HG02610 (cell line): ENCODE measurements at regions not wholly inside any gene's neighbourhood (a gene's known extent, or its start where the extent isn't known, plus 50 kb on each side); places are given as distances from the start of the nearest gene placed in this dataset.

Experiments
- ATAC-seq: cut with Tn5 transposase; IDR thresholded peaks from one replicate; pipeline ENCODE4 v1.9.1; 2021; ENCODE audit warnings: mild to moderate bottlenecking, moderate library complexity; ENCODE audit not compliant: unreplicated experiment

- ATAC-seq: no peak
Measured at GRCh38 chr2:8542381-8543059, 139.3 kb upstream of the ID2 start.

- ATAC-seq: peak; percentile 40
Measured at GRCh38 chr2:8543060-8543382, 138.8 kb upstream of the ID2 start.

- ATAC-seq: peak; percentile 74
Measured at GRCh38 chr2:8543383-8544170, 138.3 kb upstream of the ID2 start.

GRCh38 chr2:8544171-8544785 is 137.6 kb upstream of the ID2 start:
- ATAC-seq: no peak

GRCh38 chr2:8544786-8545694 is 136.8 kb upstream of the ID2 start:
- ATAC-seq: peak; percentile 41

GRCh38 chr2:8545695-8546611 is 135.9 kb upstream of the ID2 start:
- no peak for ATAC-seq

- no peak for ATAC-seq
Measured at GRCh38 chr2:8546612-8547283, 135.1 kb upstream of the ID2 start.

- ATAC-seq: no peak
Measured at GRCh38 chr2:8547284-8548064, 134.4 kb upstream of the ID2 start.

- no peak for ATAC-seq
Measured at GRCh38 chr2:8548065-8548618, 133.7 kb upstream of the ID2 start.

GRCh38 chr2:8548619-8549150 is 133.2 kb upstream of the ID2 start:
- ATAC-seq: no peak

GRCh38 chr2:8549273-8549922 is 132.5 kb upstream of the ID2 start:
- ATAC-seq: no peak

- no peak for ATAC-seq
Measured at GRCh38 chr2:8549942-8550341, 131.9 kb upstream of the ID2 start.

GRCh38 chr2:8550481-8550880 is 131.4 kb upstream of the ID2 start:
- ATAC-seq: no peak

GRCh38 chr2:8550937-8551621 is 130.8 kb upstream of the ID2 start:
- no peak for ATAC-seq

- no peak for ATAC-seq
Measured at GRCh38 chr2:8551622-8552074, 130.2 kb upstream of the ID2 start.

GRCh38 chr2:8552293-8552801 is 129.5 kb upstream of the ID2 start:
- no peak for ATAC-seq

GRCh38 chr2:8553643-8554042 is 128.2 kb upstream of the ID2 start:
- no peak for ATAC-seq
